ENCODE measurements at regions not wholly inside any gene's neighbourhood (a gene's known extent, or its start where the extent isn't known, plus 50 kb on each side); places are given as distances from the start of the nearest gene placed in this dataset.

GRCh38 chr5:99314721-99315120, 385.9 kb upstream of the CHD1 start:
- Histone ChIP-seq H3K4me1 (ENCODE audit: insufficient read depth, low read length) (no peaks in the 10 kb centered on the region), H3K9ac (ENCODE audit: extremely low read depth, insufficient read length, low read length) (no peak overlapping the region), H3K4ac (ENCODE audit: low read depth, low read length) (no peak overlapping the region), H3K79me2 (ENCODE audit: insufficient read depth, low read length) (no peaks in the 10 kb centered on the region), H3K4me2 (ENCODE audit: insufficient read depth, insufficient read length, low read length) (no peak overlapping the region), H2BK12ac (ENCODE audit: insufficient read length, low read depth, low read length) (no peak overlapping the region), H3K14ac (ENCODE audit: insufficient read depth, low read length) (no peak overlapping the region), H2AK5ac (ENCODE audit: insufficient read length, low read length) (no peak overlapping the region), H4K91ac (ENCODE audit: insufficient read length, low read depth, low read length) (no peak overlapping the region), H3K27ac (ENCODE audit: insufficient read length, low read depth, low read length) (no peak overlapping the region), H3K23ac (ENCODE audit: insufficient read length, low read depth, low read length) (no peak overlapping the region), H4K8ac (replicated peaks; ENCODE audit: insufficient read length, low read depth, low read length) (no peak overlapping the region), H2BK20ac (ENCODE audit: low read depth, low read length, poor library complexity, severe bottlenecking) (no peak overlapping the region), H4K5ac (ENCODE audit: insufficient read length, low read depth, low read length) (no peak overlapping the region), H2BK5ac (ENCODE audit: insufficient read length, low read length) (no peak overlapping the region), H3K23me2 (ENCODE audit: insufficient read length, low read depth, low read length, poor library complexity, severe bottlenecking) (no peaks in the 10 kb centered on the region), H2BK120ac (ENCODE audit: low read depth, low read length, poor library complexity, severe bottlenecking) (no peak overlapping the region), H4K20me1 (ENCODE audit: control insufficient read depth, insufficient read depth, insufficient read length) (no peaks in the 10 kb centered on the region), H3K9me3 (ENCODE audit: control insufficient read depth, low read depth, low read length) (no peaks in the 10 kb centered on the region), H3K27me3 (ENCODE audit: insufficient read depth, low read length) (no peaks in the 10 kb centered on the region), H2AFZ (ENCODE audit: low read length) (no peak overlapping the region), H3K56ac (ENCODE audit: insufficient read length, low read depth, low read length) (no peak overlapping the region), H2BK15ac (ENCODE audit: low read depth, low read length) (no peak overlapping the region), H3K79me1 (ENCODE audit: insufficient read depth, low read depth, low read length, poor library complexity, severe bottlenecking) (no peaks in the 10 kb centered on the region), H3T11ph (ENCODE audit: low read length) (no peak overlapping the region), H3K18ac (ENCODE audit: insufficient read length, low read depth, low read length) (no peak overlapping the region)
- H3K27ac Mint-ChIP-seq: no peak overlapping the region
- H3K4me1 Mint-ChIP-seq: no peaks in the 10 kb centered on the region
- WGBS (ENCODE audit: extremely low coverage, insufficient read length, low lambda C conversion rate): no CpG with 5 or more reads among the region's 2 CpGs
- DNase-seq: no peak
- H3K36me3 Mint-ChIP-seq (ENCODE audit: insufficient read depth in 1 of 3, low read depth in 3 of 3): no peaks in the 10 kb centered on the region
- no peaks in the 10 kb centered on the region for H3K9me3 Mint-ChIP-seq
- no peak overlapping the region for H3K4me3 Mint-ChIP-seq
- TF ChIP-seq CTCF (conservative IDR thresholded peaks at IDR 0.05): no peak
- H3K27me3 Mint-ChIP-seq (ENCODE audit: low read depth): no peaks in the 10 kb centered on the region
